HEK293 (cell line): ENCODE measurements at regions not wholly inside any gene's neighbourhood (a gene's known extent, or its start where the extent isn't known, plus 50 kb on each side); places are given as distances from the start of the nearest gene placed in this dataset.

Source experiments
- CTCF ChIA-PET: fragments of 350-600 bp; formaldehyde crosslinking; extraction: SDS; loops from one replicate; lab custom pipeline; 2021; ENCODE audit warnings: antibody characterized with exemption; lab: Yijun Ruan, JAX
- POLR2A ChIA-PET: fragments of 300-600 bp; formaldehyde crosslinking; extraction: SDS; loops from one replicate; lab custom pipeline; 2020; ENCODE audit warnings: antibody characterized with exemption, inconsistent platforms; lab: Yijun Ruan, JAX
- H3K27ac ChIP-seq: fragments of 200-500 bp; sonication (Bioruptor generic); 2 replicates; pipeline ENCODE4 v1.5.1; 2014; ENCODE audit warnings: low read depth, low read length, control low read depth, inconsistent platforms; ENCODE audit errors: extremely low read depth
- H3K36me3 ChIP-seq, 2 experiments: fragments of 200-500 bp in 1 of 2; sonication (Bioruptor generic) in 1 of 2; 1 replicate in 1 of 2; 2 replicates in 1 of 2; pipeline ENCODE4 v1.5.1; 2014 to 2017; ENCODE audit warnings: inconsistent platforms in 2 of 2, low read length in 2 of 2; ENCODE audit not compliant: control insufficient read depth in 2 of 2, insufficient read depth in 1 of 2
- H3K4me1 ChIP-seq: fragments of 200-500 bp; sonication (Bioruptor generic); 2 replicates; pipeline ENCODE4 v1.5.1; 2014; ENCODE audit warnings: mild to moderate bottlenecking, low read length, inconsistent platforms; ENCODE audit not compliant: control insufficient read depth, insufficient read depth
- H3K4me3 ChIP-seq: 2 replicates; pipeline ENCODE4 v1.5.1; 2011; ENCODE audit warnings: low read depth, mild to moderate bottlenecking, control low read depth, low read length, moderate library complexity
- H3K9me3 ChIP-seq: fragments of 200-500 bp; sonication (Bioruptor generic); 2 replicates; pipeline ENCODE4 v1.5.1; 2014; ENCODE audit warnings: low read depth, low read length, inconsistent platforms; ENCODE audit not compliant: control insufficient read depth, insufficient read depth
- PRDM10 ChIP-seq: fragments of 450-650 bp; formaldehyde crosslinking; IDR thresholded peaks from 2 replicates; pipeline ENCODE4 v1.5.1; 2016; ENCODE audit warnings: missing biosample characterization, missing genetic modification characterization
- PRDM2 ChIP-seq: fragments of 450-650 bp; formaldehyde crosslinking; IDR thresholded peaks from 2 replicates; pipeline ENCODE4 v1.5.1; 2016; ENCODE audit warnings: missing biosample characterization, missing genetic modification characterization, borderline replicate concordance
- TRIM28 ChIP-seq: IDR thresholded peaks from 2 replicates; pipeline ENCODE4 v1.6.1; 2011; ENCODE audit warnings: low read length, control low read depth, borderline replicate concordance
- ZBTB26 ChIP-seq: fragments of 450-650 bp; formaldehyde crosslinking; optimal IDR thresholded peaks from 2 replicates; pipeline ENCODE3; 2016; ENCODE audit warnings: missing biosample characterization, mild to moderate bottlenecking, missing genetic modification characterization
- ZEB2 ChIP-seq: fragments of 450-650 bp; formaldehyde crosslinking; IDR thresholded peaks from 2 replicates; pipeline ENCODE4 v1.5.1; 2016; ENCODE audit warnings: missing biosample characterization, missing genetic modification characterization
- ZFHX2 ChIP-seq: fragments of 450-650 bp; formaldehyde crosslinking; conservative IDR thresholded peaks from 2 replicates; pipeline ENCODE4 v1.5.1; 2016; ENCODE audit warnings: missing biosample characterization, missing genetic modification characterization
- ZNF19 ChIP-seq: fragments of 450-650 bp; formaldehyde crosslinking; IDR thresholded peaks from 2 replicates; pipeline ENCODE4; 2016; ENCODE audit warnings: missing biosample characterization, missing genetic modification characterization, low read depth
- ZNF248 ChIP-seq: fragments of 450-650 bp; formaldehyde crosslinking; IDR thresholded peaks from 2 replicates; pipeline ENCODE4 v1.5.1; 2017; ENCODE audit warnings: missing biosample characterization, missing genetic modification characterization
- ZNF26 ChIP-seq: fragments of 450-650 bp; formaldehyde crosslinking; IDR thresholded peaks from 2 replicates; pipeline ENCODE4 v1.5.1; 2016; ENCODE audit warnings: missing biosample characterization, missing genetic modification characterization
- ZNF37A ChIP-seq: fragments of 450-650 bp; IDR thresholded peaks from 2 replicates; pipeline ENCODE4 v1.5.1; 2018; ENCODE audit warnings: missing biosample characterization, missing genetic modification characterization
- ZNF404 ChIP-seq: fragments of 450-650 bp; formaldehyde crosslinking; IDR thresholded peaks from 2 replicates; pipeline ENCODE4 v1.5.1; 2017; ENCODE audit warnings: missing biosample characterization, missing genetic modification characterization
- ZNF426 ChIP-seq: fragments of 450-650 bp; formaldehyde crosslinking; IDR thresholded peaks from 2 replicates; pipeline ENCODE4 v1.5.1; 2017; ENCODE audit warnings: missing biosample characterization, missing genetic modification characterization, mild to moderate bottlenecking, inconsistent platforms, moderate library complexity
- ZNF488 ChIP-seq: fragments of 450-650 bp; formaldehyde crosslinking; IDR thresholded peaks from 2 replicates; pipeline ENCODE4 v1.5.1; 2016; ENCODE audit warnings: missing biosample characterization, missing genetic modification characterization
- ZNF513 ChIP-seq: fragments of 450-650 bp; IDR thresholded peaks from 2 replicates; pipeline ENCODE4 v1.5.1; 2018; ENCODE audit warnings: missing biosample characterization, missing genetic modification characterization
- ZNF561 ChIP-seq: fragments of 450-650 bp; IDR thresholded peaks from 2 replicates; pipeline ENCODE4 v1.5.1; 2018; ENCODE audit warnings: missing biosample characterization, missing genetic modification characterization, borderline replicate concordance
- ZNF670 ChIP-seq: fragments of 450-650 bp; formaldehyde crosslinking; IDR thresholded peaks from 2 replicates; pipeline ENCODE4 v1.5.1; 2016; ENCODE audit warnings: missing biosample characterization, missing genetic modification characterization, low read depth
- ZNF707 ChIP-seq: fragments of 450-650 bp; formaldehyde crosslinking; IDR thresholded peaks from 2 replicates; pipeline ENCODE4 v1.5.1; 2016; ENCODE audit warnings: missing biosample characterization, missing genetic modification characterization
- ZSCAN23 ChIP-seq: fragments of 450-650 bp; formaldehyde crosslinking; IDR thresholded peaks from 2 replicates; pipeline ENCODE4 v1.5.1; 2016; ENCODE audit warnings: missing biosample characterization, missing genetic modification characterization
- ZSCAN4 ChIP-seq: fragments of 450-650 bp; formaldehyde crosslinking; IDR thresholded peaks from 2 replicates; pipeline ENCODE4 v1.5.1; 2017; ENCODE audit warnings: missing biosample characterization, missing genetic modification characterization

- TF ChIP-seq ZNF513 (tag by site-specific recombination) = no peak
These were observed 80.3 kb upstream of the SCIN start (continued) for GRCh38 chr7:12490107-12490688.

- H3K4me3 ChIP-seq = no peak overlapping the region
- no peak overlapping the region for H3K27ac ChIP-seq
- TF ChIP-seq ZEB2 (tag by site-specific recombination) (no peak), ZBTB26 (tag by site-specific recombination) (no peak), ZNF248 (no peak), ZNF670 (tag by site-specific recombination) (no peak), ZNF37A (tag by site-specific recombination) (no peak), ZNF561 (no peak), PRDM2 (tag by site-specific recombination) (no peak), ZFHX2 (tag by site-specific recombination) (no peak), ZNF488 (tag by site-specific recombination) (no peak), ZNF707 (tag by site-specific recombination) (no peak), ZSCAN4 (tag by site-specific recombination) (no peak), ZNF426 (tag by site-specific recombination) (no peak), ZNF404 (tag by site-specific recombination) (no peak), ZNF19 (no peak), ZSCAN23 (tag by site-specific recombination) (no peak), ZNF26 (tag by site-specific recombination) (no peak), PRDM10 (tag by site-specific recombination) (no peak), TRIM28 (no peak)
- CTCF ChIA-PET = interaction anchor here (0.6 to 2.5 kb wide), 33 partner anchors 13 to 1066 kb away, joined by 3 to 123 read pairs (median 5); partner anchors contain the start of gene VWDE
- H3K36me3 ChIP-seq = no peaks in the 10 kb centered on the region
- no peaks in the 10 kb centered on the region for H3K9me3 ChIP-seq
- POLR2A ChIA-PET = no interaction called here
- H3K4me1 ChIP-seq = peaks cover 3% of the 10 kb centered on the region; the same call in 1 of the 2 replicates
These were observed 79.6 kb upstream of the SCIN start for GRCh38 chr7:12490940-12491339.
